ENCODE measurements at regions not wholly inside any gene's neighbourhood (a gene's known extent, or its start where the extent isn't known, plus 50 kb on each side); places are given as distances from the start of the nearest gene placed in this dataset.

DNA sequence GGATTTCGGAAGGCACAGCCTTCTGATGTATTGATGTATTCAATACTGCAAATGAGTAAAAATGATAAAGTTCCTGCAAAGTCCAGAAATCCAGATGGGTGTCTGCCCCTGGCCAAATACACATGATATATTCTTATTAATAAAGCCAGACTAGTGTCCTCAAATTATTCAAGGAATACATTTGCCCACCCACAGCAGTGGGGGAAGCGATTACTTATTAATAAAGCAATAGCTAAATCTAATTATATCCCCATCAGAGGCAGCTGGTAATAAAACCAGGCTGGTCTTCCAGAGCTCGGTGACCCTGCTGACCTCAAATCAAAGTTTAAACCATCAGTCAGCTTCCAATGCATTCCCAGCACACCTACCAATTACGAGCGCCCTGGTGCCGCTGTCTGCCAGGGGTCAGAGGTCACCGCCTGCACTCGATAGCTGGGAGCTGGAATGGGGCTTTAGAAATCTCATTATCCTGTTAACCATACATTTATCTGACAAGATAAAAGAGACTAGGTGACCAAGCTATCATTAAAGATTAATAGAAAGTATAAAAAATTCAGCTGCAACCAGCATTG lies 330.3 kb downstream of the UACA start:
- TF ChIP-seq SPI1 (IDR thresholded peaks at IDR 0.05; ENCODE audit: borderline replicate concordance, low read depth) (no peak), CTCF (IDR thresholded peaks at IDR 0.05; ENCODE audit: insufficient read depth, low read length) (no peak), REST (IDR thresholded peaks at IDR 0.05; ENCODE audit: insufficient replicate concordance, low read depth) (no peak), POLR2AphosphoS5 (IDR thresholded peaks at IDR 0.05; ENCODE audit: low read depth) (no peak)
